ENCODE measurements at regions not wholly inside any gene's neighbourhood (a gene's known extent, or its start where the extent isn't known, plus 50 kb on each side); places are given as distances from the start of the nearest gene placed in this dataset.

GRCh38 chr6:81328700-81329099 lies 423.8 kb downstream of the TENT5A start:
- POLR2A ChIA-PET, result no interaction called here
- H3K9me3 ChIP-seq (ENCODE audit: control insufficient read depth, insufficient read depth, low read depth, low read length), result no peaks in the 10 kb centered on the region
- H3K4me1 ChIP-seq (ENCODE audit: control insufficient read depth, insufficient read depth, low read length), result no peaks in the 10 kb centered on the region
- TF ChIP-seq ZNF692 (tag by site-specific recombination; IDR thresholded peaks at IDR 0.05) (no peak), PRDM6 (tag by site-specific recombination; IDR thresholded peaks at IDR 0.05) (no peak), ZNF10 (tag by site-specific recombination; IDR thresholded peaks at IDR 0.05) (no peak)
- no peak overlapping the region for H3K27ac ChIP-seq (ENCODE audit: extremely low read depth, low read depth, low read length)
- H3K36me3 ChIP-seq (ENCODE audit: control insufficient read depth in 2 of 2, insufficient read depth in 1 of 2, low read length in 2 of 2), result no peaks in the 10 kb centered on the region
- CTCF ChIA-PET, result no interaction called here
- no peak overlapping the region for H3K4me3 ChIP-seq (ENCODE audit: low read depth, low read length)

GRCh38 chr6:81326881-81327561 lies 425.5 kb downstream of the TENT5A start:
- no peak overlapping the region for H3K4me3 ChIP-seq (ENCODE audit: low read depth, low read length)
- CTCF ChIA-PET, result interaction anchor here (0.6 kb wide), 1 partner anchor 219 kb away, joined by 4 read pairs; no protein-coding TSS in a partner anchor
- H3K27ac ChIP-seq (ENCODE audit: extremely low read depth, low read depth, low read length), result no peak overlapping the region
- POLR2A ChIA-PET, result no interaction called here
- TF ChIP-seq ZFHX2 (tag by site-specific recombination; conservative IDR thresholded peaks at IDR 0.05), result peak; percentile 47
- TF ChIP-seq ZNF404 (tag by site-specific recombination; IDR thresholded peaks at IDR 0.05), result no peak
- peak; percentile 76 for TF ChIP-seq EGR2 (tag by site-specific recombination; IDR thresholded peaks at IDR 0.05; ENCODE audit: low read depth)
- H3K36me3 ChIP-seq (ENCODE audit: control insufficient read depth in 2 of 2, insufficient read depth in 1 of 2, low read length in 2 of 2), result no peaks in the 10 kb centered on the region
- no peaks in the 10 kb centered on the region for H3K9me3 ChIP-seq (ENCODE audit: control insufficient read depth, insufficient read depth, low read depth, low read length)
- no peaks in the 10 kb centered on the region for H3K4me1 ChIP-seq (ENCODE audit: control insufficient read depth, insufficient read depth, low read length)

- Histone ChIP-seq H3K4me3 (ENCODE audit: low read depth, low read length) (no peak overlapping the region), H3K9me3 (ENCODE audit: control insufficient read depth, insufficient read depth, low read depth, low read length) (no peaks in the 10 kb centered on the region), H3K27ac (ENCODE audit: extremely low read depth, low read depth, low read length) (no peak overlapping the region), H3K4me1 (ENCODE audit: control insufficient read depth, insufficient read depth, low read length) (no peaks in the 10 kb centered on the region), H3K36me3 (ENCODE audit: control insufficient read depth in 2 of 2, insufficient read depth in 1 of 2, low read length in 2 of 2) (no peaks in the 10 kb centered on the region)
- ChIA-PET CTCF (no interaction called here), POLR2A (no interaction called here)
- TF ChIP-seq ZNF157 (tag by site-specific recombination; IDR thresholded peaks at IDR 0.05) (no peak), GFI1B (tag by site-specific recombination; IDR thresholded peaks at IDR 0.05) (no peak), ZNF621 (tag by site-specific recombination; IDR thresholded peaks at IDR 0.05) (no peak), YY1 (tag by site-specific recombination; IDR thresholded peaks at IDR 0.05) (no peak), ZNF121 (tag by site-specific recombination; IDR thresholded peaks at IDR 0.05) (no peak), ZNF768 (tag by site-specific recombination; IDR thresholded peaks at IDR 0.05) (no peak), ZNF354C (tag by site-specific recombination; IDR thresholded peaks at IDR 0.05; ENCODE audit: borderline replicate concordance, low read depth) (no peak), ZNF596 (tag by site-specific recombination; IDR thresholded peaks at IDR 0.05) (no peak), PRDM10 (tag by site-specific recombination; IDR thresholded peaks at IDR 0.05) (no peak), ZNF274 (IDR thresholded peaks at IDR 0.05; ENCODE audit: low read length) (no peak), ZNF274 (tag by site-specific recombination; IDR thresholded peaks at IDR 0.05; ENCODE audit: borderline replicate concordance) (no peak), ZNF658 (tag by site-specific recombination; IDR thresholded peaks at IDR 0.05) (no peak), ZNF23 (tag by site-specific recombination; IDR thresholded peaks at IDR 0.05; ENCODE audit: borderline replicate concordance) (no peak), ZNF544 (tag by site-specific recombination; IDR thresholded peaks at IDR 0.05) (no peak), TCF7L2 (IDR thresholded peaks at IDR 0.05; ENCODE audit: borderline replicate concordance, low read depth, low read length) (no peak), ZNF670 (tag by site-specific recombination; IDR thresholded peaks at IDR 0.05; ENCODE audit: low read depth) (no peak), ZBTB21 (tag by site-specific recombination; IDR thresholded peaks at IDR 0.05) (no peak)
Measured at GRCh38 chr6:81309811-81310210, 442.7 kb downstream of the TENT5A start.
